ENCODE measurements at regions not wholly inside any gene's neighbourhood (a gene's known extent, or its start where the extent isn't known, plus 50 kb on each side); places are given as distances from the start of the nearest gene placed in this dataset.

DNA sequence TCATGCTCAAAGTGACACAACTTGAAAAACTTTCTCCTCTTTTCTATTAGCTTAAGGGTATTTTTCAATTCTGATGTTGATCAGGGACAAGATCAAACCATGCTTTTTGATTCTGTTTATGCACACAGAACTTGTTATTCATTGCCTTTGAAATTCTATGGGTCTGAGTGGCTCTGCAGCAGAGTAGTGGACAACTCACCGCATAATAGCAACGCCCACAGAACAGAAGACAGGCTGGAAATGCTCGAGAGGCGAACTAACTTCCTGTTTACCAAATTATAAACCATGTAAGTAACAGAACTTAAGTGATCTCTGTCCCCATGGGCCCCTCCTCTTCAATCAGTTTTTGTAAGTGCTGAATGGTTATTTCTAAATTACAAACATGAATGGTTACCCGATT is 131.2 kb downstream of the CBLN2 start:
- no peak for TF ChIP-seq CTCF (IDR thresholded peaks at IDR 0.05 in 4 of 5, conservative IDR thresholded peaks at IDR 0.05 in 1 of 5)
- TF ChIP-seq POLR2A (IDR thresholded peaks at IDR 0.05) = no peak
